ENCODE measurements at regions not wholly inside any gene's neighbourhood (a gene's known extent, or its start where the extent isn't known, plus 50 kb on each side); places are given as distances from the start of the nearest gene placed in this dataset.

- Mint-ChIP-seq H3K4me3 (ENCODE audit: unreplicated experiment) (no peak overlapping the region), H3K36me3 (ENCODE audit: insufficient read depth, unreplicated experiment) (no peaks in the 10 kb centered on the region), H3K27me3 (ENCODE audit: insufficient read depth, unreplicated experiment) (no peaks in the 10 kb centered on the region), H3K27ac (ENCODE audit: low read depth, unreplicated experiment) (no peak overlapping the region), H3K4me1 (ENCODE audit: insufficient read depth, unreplicated experiment) (peaks cover 11% of the 10 kb centered on the region), H3K9me3 (ENCODE audit: unreplicated experiment) (peaks cover 8% of the 10 kb centered on the region)
- DNase-seq (ENCODE audit: unreplicated experiment) = no peak
- POLR2A ChIA-PET = interaction anchor here (0.6 to 1.7 kb wide), 2 partner anchors 36 to 166 kb away, joined by 3 to 5 read pairs; no protein-coding TSS in a partner anchor
- TF ChIP-seq CTCF (IDR thresholded peaks at IDR 0.05; ENCODE audit: unreplicated experiment) = no peak
- intact Hi-C loops (cut with micrococcal nuclease) = no loop called here
- CTCF ChIA-PET = interaction anchor here (1.0 kb wide), 1 partner anchor 165 kb away, joined by 3 read pairs; no protein-coding TSS in a partner anchor
- BruUV-seq (replicated peaks) = no TSS peak
These were observed 146.5 kb downstream of the EDN1 start for GRCh38 chr6:12436683-12437082.

DNA sequence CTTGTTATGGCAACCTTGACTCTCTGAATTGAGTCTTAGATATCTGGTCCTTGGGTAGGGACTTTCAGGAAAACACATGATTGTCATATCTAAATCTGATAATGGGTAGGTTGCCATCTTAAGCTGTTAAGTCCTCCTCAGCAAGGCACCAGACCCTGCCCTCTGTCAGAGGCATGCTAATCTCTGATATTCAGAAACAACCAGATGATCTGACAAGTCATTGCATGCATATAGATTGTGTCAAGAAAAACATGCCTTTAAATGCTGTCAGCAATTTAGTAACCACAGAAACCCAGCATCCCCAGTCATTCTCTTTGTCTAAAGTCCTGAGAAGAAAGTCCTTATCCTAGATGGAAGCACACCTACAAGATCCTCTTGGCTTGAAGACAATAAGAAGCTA, 149.1 kb downstream of the EDN1 start:
- Mint-ChIP-seq H3K9me3 (ENCODE audit: unreplicated experiment) (no peaks in the 10 kb centered on the region), H3K27ac (ENCODE audit: low read depth, unreplicated experiment) (no peak overlapping the region), H3K36me3 (ENCODE audit: insufficient read depth, unreplicated experiment) (no peaks in the 10 kb centered on the region), H3K27me3 (ENCODE audit: insufficient read depth, unreplicated experiment) (no peaks in the 10 kb centered on the region), H3K4me1 (ENCODE audit: insufficient read depth, unreplicated experiment) (peaks cover 11% of the 10 kb centered on the region), H3K4me3 (ENCODE audit: unreplicated experiment) (no peak overlapping the region)
- BruUV-seq (replicated peaks) = no TSS peak
- peak; percentile 1 for DNase-seq (ENCODE audit: unreplicated experiment)
- POLR2A ChIA-PET = interaction anchor here (0.8 to 1.7 kb wide), 3 partner anchors 35 to 148 kb away, joined by 3 to 5 read pairs (median 3); no protein-coding TSS in a partner anchor
- no peak for TF ChIP-seq CTCF (IDR thresholded peaks at IDR 0.05; ENCODE audit: unreplicated experiment)
- intact Hi-C loops (cut with micrococcal nuclease) = no loop called here
- CTCF ChIA-PET = interaction anchor here (0.6 to 1.2 kb wide), 2 partner anchors 9 to 871 kb away, joined by 3 read pairs; no protein-coding TSS in a partner anchor

DNA sequence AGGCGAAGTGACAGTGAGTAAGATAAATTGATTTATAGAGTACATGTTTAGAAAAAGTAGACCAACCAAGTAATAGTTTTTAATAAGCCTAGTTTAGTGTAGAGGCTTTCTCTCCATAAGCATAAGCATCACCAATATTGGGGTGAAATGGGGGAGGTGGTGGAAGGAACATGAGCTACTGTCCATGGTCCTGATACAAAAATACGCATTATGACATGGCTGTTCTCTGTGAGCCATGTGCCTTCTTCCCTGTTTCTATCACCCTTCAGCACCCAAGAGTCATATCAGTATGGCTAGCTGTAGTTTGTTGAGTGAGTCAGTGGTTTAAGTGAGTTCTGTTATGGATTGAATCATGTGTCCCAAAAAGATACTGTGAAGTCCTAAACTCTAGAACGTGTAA, 150.8 kb downstream of the EDN1 start:
- no peaks in the 10 kb centered on the region for H3K9me3 Mint-ChIP-seq (ENCODE audit: unreplicated experiment)
- no peaks in the 10 kb centered on the region for H3K36me3 Mint-ChIP-seq (ENCODE audit: insufficient read depth, unreplicated experiment)
- intact Hi-C loops (cut with micrococcal nuclease) = loop anchor here (5.0 kb wide), 1 partner anchor 69 kb away; no protein-coding TSS in a partner anchor
- no peak overlapping the region for H3K4me3 Mint-ChIP-seq (ENCODE audit: unreplicated experiment)
- ChIA-PET POLR2A (interaction anchor here (1.9 kb wide), 1 partner anchor 154 kb away, joined by 5 read pairs; no protein-coding TSS in a partner anchor), CTCF (interaction anchor here (0.6 kb wide), 1 partner anchor 108 kb away, joined by 4 read pairs; no protein-coding TSS in a partner anchor)
- peaks cover 11% of the 10 kb centered on the region for H3K4me1 Mint-ChIP-seq (ENCODE audit: insufficient read depth, unreplicated experiment)
- no peak overlapping the region for H3K27ac Mint-ChIP-seq (ENCODE audit: low read depth, unreplicated experiment)
- peak; percentile 38 for DNase-seq (ENCODE audit: unreplicated experiment)
- no TSS peak for BruUV-seq (replicated peaks)
- no peaks in the 10 kb centered on the region for H3K27me3 Mint-ChIP-seq (ENCODE audit: insufficient read depth, unreplicated experiment)
- TF ChIP-seq CTCF (IDR thresholded peaks at IDR 0.05; ENCODE audit: unreplicated experiment) = no peak

DNA sequence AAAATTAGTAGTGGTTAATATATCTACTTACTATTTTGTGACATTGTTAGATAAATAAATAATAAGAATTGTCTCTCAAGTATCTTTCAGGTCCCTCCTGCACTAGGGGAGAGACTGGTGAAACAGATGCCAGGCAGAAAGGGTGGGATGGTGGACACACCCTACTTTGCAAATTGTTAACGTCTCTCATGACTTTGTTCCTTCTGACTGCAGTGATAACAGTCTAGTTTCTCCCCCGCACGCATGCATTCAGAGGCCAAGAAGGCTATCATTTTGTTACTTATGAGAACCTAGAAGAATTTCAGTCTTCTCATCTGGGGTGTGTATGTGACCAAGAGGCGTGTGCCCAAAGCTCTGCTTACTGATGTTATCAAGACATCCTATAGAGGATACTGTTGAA, 152.3 kb downstream of the EDN1 start:
- POLR2A ChIA-PET = no interaction called here
- Mint-ChIP-seq H3K36me3 (ENCODE audit: insufficient read depth, unreplicated experiment) (no peaks in the 10 kb centered on the region), H3K27ac (ENCODE audit: low read depth, unreplicated experiment) (no peak overlapping the region), H3K4me3 (ENCODE audit: unreplicated experiment) (no peak overlapping the region), H3K27me3 (ENCODE audit: insufficient read depth, unreplicated experiment) (no peaks in the 10 kb centered on the region), H3K4me1 (ENCODE audit: insufficient read depth, unreplicated experiment) (peaks cover 6% of the 10 kb centered on the region), H3K9me3 (ENCODE audit: unreplicated experiment) (no peaks in the 10 kb centered on the region)
- DNase-seq (ENCODE audit: unreplicated experiment) = no peak
- CTCF ChIA-PET = interaction anchor here (0.9 kb wide), 1 partner anchor 152 kb away, joined by 3 read pairs; the partner anchor contains the start of gene EDN1
- intact Hi-C loops (cut with micrococcal nuclease) = loop anchor here (5.0 kb wide), 1 partner anchor 70 kb away; no protein-coding TSS in a partner anchor
- TF ChIP-seq CTCF (IDR thresholded peaks at IDR 0.05; ENCODE audit: unreplicated experiment) = no peak
- no TSS peak for BruUV-seq (replicated peaks)
